GM19468 (cell line): ENCODE measurements at regions not wholly inside any gene's neighbourhood (a gene's known extent, or its start where the extent isn't known, plus 50 kb on each side); places are given as distances from the start of the nearest gene placed in this dataset.

Experiments used
- ATAC-seq: cut with Tn5 transposase; IDR thresholded peaks from one replicate; pipeline ENCODE4 v1.9.1; 2021; ENCODE audit warnings: mild to moderate bottlenecking, moderate library complexity, moderate number of reproducible peaks; ENCODE audit not compliant: unreplicated experiment; ENCODE audit errors: extremely low read depth

GRCh38 chr2:734496-734895 is 57.3 kb upstream of the TMEM18 start:
- ATAC-seq, result no peak

GRCh38 chr2:733495-733894 is 56.3 kb upstream of the TMEM18 start:
- no peak for ATAC-seq

- no peak for ATAC-seq
Observed at GRCh38 chr2:733001-733400, 55.8 kb upstream of the TMEM18 start.

- no peak for ATAC-seq
Observed at GRCh38 chr2:731711-732110, 54.5 kb upstream of the TMEM18 start.

GRCh38 chr2:729376-729861 is 52.2 kb upstream of the TMEM18 start:
- ATAC-seq, result no peak

- ATAC-seq, result no peak
Observed at GRCh38 chr2:728165-728564, 51.0 kb upstream of the TMEM18 start.

GRCh38 chr2:727071-727470 is 49.9 kb upstream of the TMEM18 start:
- peak; percentile 91 for ATAC-seq
